ENCODE measurements at regions not wholly inside any gene's neighbourhood (a gene's known extent, or its start where the extent isn't known, plus 50 kb on each side); places are given as distances from the start of the nearest gene placed in this dataset.
"Not testable (repeated sequence)": the region's sequence is repeated elsewhere in the genome, so short reads cannot be mapped to it uniquely, and the experiment has no call there.

DNA sequence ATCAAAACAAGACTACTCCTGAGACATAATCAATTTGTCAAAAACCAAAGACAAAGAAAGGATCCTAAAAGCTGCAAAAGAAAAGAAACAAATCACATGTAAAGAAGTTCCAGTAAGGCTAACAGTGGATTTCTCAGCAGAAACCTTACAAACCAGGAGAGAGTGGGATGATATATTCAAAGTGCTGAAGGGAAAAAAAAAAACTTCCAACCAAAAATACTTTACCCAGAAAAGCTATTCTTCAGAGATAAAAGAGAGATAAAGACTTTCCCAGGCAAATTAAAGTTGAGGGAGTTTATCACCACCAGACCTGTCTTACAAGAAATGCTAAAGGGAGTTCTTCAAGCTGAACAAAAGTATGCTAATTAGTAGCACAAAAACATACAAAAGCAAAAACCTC lies 91.9 kb upstream of the PPP2R5C start:
- intact Hi-C loops (cut with DNase I): no loop called here
- DNase-seq (no peak), ATAC-seq (no peak)
- Histone ChIP-seq H3K27ac (no peak overlapping the region), H3K9me3 (peaks cover 10% of the 10 kb centered on the region), H3K4me3 (no peak overlapping the region), H3K4me1 (no peaks in the 10 kb centered on the region), H3K27me3 (peaks cover 22% of the 10 kb centered on the region), H3K36me3 (no peaks in the 10 kb centered on the region)
- TF ChIP-seq, protein P1, sequence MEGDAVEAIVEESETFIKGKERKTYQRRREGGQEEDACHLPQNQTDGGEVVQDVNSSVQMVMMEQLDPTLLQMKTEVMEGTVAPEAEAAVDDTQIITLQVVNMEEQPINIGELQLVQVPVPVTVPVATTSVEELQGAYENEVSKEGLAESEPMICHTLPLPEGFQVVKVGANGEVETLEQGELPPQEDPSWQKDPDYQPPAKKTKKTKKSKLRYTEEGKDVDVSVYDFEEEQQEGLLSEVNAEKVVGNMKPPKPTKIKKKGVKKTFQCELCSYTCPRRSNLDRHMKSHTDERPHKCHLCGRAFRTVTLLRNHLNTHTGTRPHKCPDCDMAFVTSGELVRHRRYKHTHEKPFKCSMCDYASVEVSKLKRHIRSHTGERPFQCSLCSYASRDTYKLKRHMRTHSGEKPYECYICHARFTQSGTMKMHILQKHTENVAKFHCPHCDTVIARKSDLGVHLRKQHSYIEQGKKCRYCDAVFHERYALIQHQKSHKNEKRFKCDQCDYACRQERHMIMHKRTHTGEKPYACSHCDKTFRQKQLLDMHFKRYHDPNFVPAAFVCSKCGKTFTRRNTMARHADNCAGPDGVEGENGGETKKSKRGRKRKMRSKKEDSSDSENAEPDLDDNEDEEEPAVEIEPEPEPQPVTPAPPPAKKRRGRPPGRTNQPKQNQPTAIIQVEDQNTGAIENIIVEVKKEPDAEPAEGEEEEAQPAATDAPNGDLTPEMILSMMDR (IDR thresholded peaks at IDR 0.05): no peak

- DNase-seq (no peak), ATAC-seq (no peak)
- H3K4me1 ChIP-seq: no peaks in the 10 kb centered on the region
- H3K4me3 ChIP-seq: no peak overlapping the region
- no peaks in the 10 kb centered on the region for H3K36me3 ChIP-seq
- TF ChIP-seq, protein P1 (IDR thresholded peaks at IDR 0.05): no peak
- peaks cover 10% of the 10 kb centered on the region for H3K9me3 ChIP-seq
- no peak overlapping the region for H3K27ac ChIP-seq
- intact Hi-C loops (cut with DNase I): no loop called here
- H3K27me3 ChIP-seq: no peaks in the 10 kb centered on the region
Measured at GRCh38 chr14:101673873-101674272, 87.6 kb upstream of the PPP2R5C start.

DNA sequence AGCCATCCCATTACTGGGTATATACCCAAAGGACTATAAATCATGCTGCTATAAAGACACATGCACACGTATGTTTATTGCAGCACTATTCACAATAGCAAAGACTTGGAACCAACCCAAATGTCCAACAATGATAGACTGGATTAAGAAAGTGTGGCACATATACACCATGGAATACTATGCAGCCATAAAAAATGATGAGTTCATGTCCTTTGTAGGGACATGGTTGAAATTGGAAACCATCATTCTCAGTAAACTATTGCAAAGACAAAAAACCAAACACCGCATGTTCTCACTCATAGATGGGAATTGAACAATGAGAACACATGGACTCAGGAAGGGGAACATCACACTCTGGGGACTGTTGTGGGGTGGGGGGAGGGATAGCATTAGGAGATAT lies 85.7 kb upstream of the PPP2R5C start:
- intact Hi-C loops (cut with DNase I); ATAC-seq; H3K4me3 ChIP-seq; H3K9me3 ChIP-seq; H3K4me1 ChIP-seq; DNase-seq; H3K36me3 ChIP-seq; H3K27me3 ChIP-seq; H3K27ac ChIP-seq: not testable (repeated sequence)

DNA sequence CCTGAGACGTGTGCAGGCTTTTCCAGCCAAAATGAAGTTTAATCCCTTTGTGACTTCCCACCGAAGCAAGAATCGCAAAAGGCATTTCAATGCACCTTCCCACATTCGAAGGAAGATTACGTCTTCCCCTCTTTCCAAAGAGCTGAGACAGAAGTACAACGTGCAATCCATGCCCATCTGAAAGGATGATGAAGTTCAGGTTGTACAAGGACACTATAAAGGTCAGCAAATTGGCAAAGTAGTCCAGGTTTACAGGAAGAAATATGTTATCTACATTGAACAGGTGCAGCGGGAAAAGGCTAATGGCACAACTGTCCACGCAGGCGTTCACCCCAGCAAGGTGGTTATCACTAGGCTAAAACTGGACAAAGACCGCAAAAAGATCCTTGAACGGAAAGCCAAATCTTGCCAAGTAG lies 83.6 kb upstream of the PPP2R5C start:
- DNase-seq; H3K27me3 ChIP-seq; H3K36me3 ChIP-seq; intact Hi-C loops (cut with DNase I); ATAC-seq; H3K9me3 ChIP-seq; H3K4me3 ChIP-seq; H3K27ac ChIP-seq; H3K4me1 ChIP-seq: not testable (repeated sequence)

GRCh38 chr14:101681795-101682194 lies 79.7 kb upstream of the PPP2R5C start:
- intact Hi-C loops (cut with DNase I): no loop called here
- Histone ChIP-seq H3K9me3 (no peaks in the 10 kb centered on the region), H3K27me3 (no peaks in the 10 kb centered on the region), H3K27ac (no peak overlapping the region), H3K4me3 (no peak overlapping the region), H3K4me1 (no peaks in the 10 kb centered on the region), H3K36me3 (no peaks in the 10 kb centered on the region)
- DNase-seq (no peak), ATAC-seq (no peak)
- TF ChIP-seq, protein P1 (IDR thresholded peaks at IDR 0.05): no peak

DNA sequence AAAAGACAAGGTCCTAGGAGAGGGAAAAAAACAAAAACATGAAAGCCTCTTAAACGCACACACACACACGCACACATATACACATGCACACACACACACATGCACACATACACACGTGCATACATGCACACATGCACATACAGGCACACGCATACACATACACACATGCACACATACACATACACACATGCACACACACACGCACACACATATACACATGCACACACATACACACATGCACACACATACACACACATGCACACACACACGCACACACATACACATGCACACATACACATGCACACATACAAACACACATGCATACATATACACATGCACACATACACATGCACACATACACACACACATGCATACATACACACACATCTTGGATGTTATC lies 78.1 kb upstream of the PPP2R5C start:
- H3K27me3 ChIP-seq: no peaks in the 10 kb centered on the region
- intact Hi-C loops (cut with DNase I): no loop called here

More for the DNA sequence above, 78.1 kb upstream of the PPP2R5C start:
- Histone ChIP-seq H3K4me1 (no peaks in the 10 kb centered on the region), H3K27ac (no peak overlapping the region), H3K4me3 (no peak overlapping the region), H3K36me3 (no peaks in the 10 kb centered on the region), H3K9me3 (no peaks in the 10 kb centered on the region)
- DNase-seq (no peak), ATAC-seq (no peak)
- TF ChIP-seq, protein P1 (IDR thresholded peaks at IDR 0.05): no peak

Measured in upper lobe of right lung (tissue), 1 donor.